ENCODE measurements at regions not wholly inside any gene's neighbourhood (a gene's known extent, or its start where the extent isn't known, plus 50 kb on each side); places are given as distances from the start of the nearest gene placed in this dataset.

GRCh38 chr4:136007991-136008390 lies 1524.3 kb downstream of the PCDH18 start:
- no peak for TF ChIP-seq CTCF (IDR thresholded peaks at IDR 0.05)
- Histone ChIP-seq H3K4me2 (ENCODE audit: low read length) (no peak overlapping the region), H3K27ac (no peak overlapping the region), H3K36me3 (ENCODE audit: control insufficient read depth, insufficient read depth, low read length) (no peaks in the 10 kb centered on the region), H3K4me3 (ENCODE audit: low read depth, low read length) (no peak overlapping the region), H3K9me3 (ENCODE audit: control insufficient read depth, low read length) (no peaks in the 10 kb centered on the region), H3K9ac (no peak overlapping the region), H3K4me1 (no peaks in the 10 kb centered on the region), H3K27me3 (ENCODE audit: control insufficient read depth, insufficient read depth, low read length) (no peaks in the 10 kb centered on the region), H3K79me2 (no peaks in the 10 kb centered on the region), H2AFZ (no peak overlapping the region)

GRCh38 chr4:136002316-136002715 lies 1530.0 kb downstream of the PCDH18 start:
- no peak overlapping the region for H3K4me3 ChIP-seq (ENCODE audit: low read depth, low read length)
- no peak overlapping the region for H3K4me2 ChIP-seq (ENCODE audit: low read length)
- H2AFZ ChIP-seq: no peak overlapping the region
- H3K27ac ChIP-seq: no peak overlapping the region
- no peaks in the 10 kb centered on the region for H3K27me3 ChIP-seq (ENCODE audit: control insufficient read depth, insufficient read depth, low read length)
- TF ChIP-seq CTCF (IDR thresholded peaks at IDR 0.05): no peak
- no peaks in the 10 kb centered on the region for H3K79me2 ChIP-seq
- H3K9me3 ChIP-seq (ENCODE audit: control insufficient read depth, low read length): no peaks in the 10 kb centered on the region
- no peaks in the 10 kb centered on the region for H3K4me1 ChIP-seq
- H3K9ac ChIP-seq: no peak overlapping the region
- no peaks in the 10 kb centered on the region for H3K36me3 ChIP-seq (ENCODE audit: control insufficient read depth, insufficient read depth, low read length)

GRCh38 chr4:136001791-136002190 lies 1530.5 kb downstream of the PCDH18 start:
- H3K4me2 ChIP-seq (ENCODE audit: low read length): no peak overlapping the region
- no peak overlapping the region for H3K9ac ChIP-seq
- H3K4me1 ChIP-seq: no peaks in the 10 kb centered on the region
- H3K36me3 ChIP-seq (ENCODE audit: control insufficient read depth, insufficient read depth, low read length): no peaks in the 10 kb centered on the region
- no peak overlapping the region for H3K27ac ChIP-seq
- TF ChIP-seq CTCF (IDR thresholded peaks at IDR 0.05): no peak
- no peaks in the 10 kb centered on the region for H3K27me3 ChIP-seq (ENCODE audit: control insufficient read depth, insufficient read depth, low read length)
- H3K9me3 ChIP-seq (ENCODE audit: control insufficient read depth, low read length): no peaks in the 10 kb centered on the region
- no peak overlapping the region for H3K4me3 ChIP-seq (ENCODE audit: low read depth, low read length)
- H3K79me2 ChIP-seq: no peaks in the 10 kb centered on the region
- no peak overlapping the region for H2AFZ ChIP-seq

- Histone ChIP-seq H3K4me1 (no peaks in the 10 kb centered on the region), H3K27ac (no peak overlapping the region), H3K79me2 (no peaks in the 10 kb centered on the region), H3K9me3 (ENCODE audit: control insufficient read depth, low read length) (no peaks in the 10 kb centered on the region), H3K9ac (no peak overlapping the region), H3K4me2 (ENCODE audit: low read length) (no peak overlapping the region), H2AFZ (no peak overlapping the region), H3K27me3 (ENCODE audit: control insufficient read depth, insufficient read depth, low read length) (no peaks in the 10 kb centered on the region), H3K4me3 (ENCODE audit: low read depth, low read length) (no peak overlapping the region), H3K36me3 (ENCODE audit: control insufficient read depth, insufficient read depth, low read length) (no peaks in the 10 kb centered on the region)
- TF ChIP-seq CTCF (IDR thresholded peaks at IDR 0.05): no peak
Observed at GRCh38 chr4:136000246-136000645, 1532.0 kb downstream of the PCDH18 start.

DNA sequence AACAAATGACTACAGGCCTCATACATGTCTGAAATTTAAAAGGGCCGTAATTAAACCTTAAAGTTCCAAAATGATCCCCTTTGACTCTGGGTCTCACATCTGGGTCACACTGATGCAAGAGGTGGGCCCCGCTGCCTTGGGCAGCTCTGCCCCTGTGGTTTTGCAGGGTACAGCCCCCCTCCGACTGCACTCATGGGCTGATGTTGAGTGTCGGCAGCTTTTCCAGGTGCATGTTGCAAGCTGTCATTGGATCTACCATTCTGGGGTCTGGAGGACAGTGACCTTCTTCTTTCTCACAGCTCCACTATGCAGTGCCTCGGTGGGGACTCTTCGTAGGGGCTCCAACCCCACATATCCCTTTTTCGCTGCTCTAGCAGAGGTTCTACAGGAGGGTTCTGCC lies 1537.9 kb downstream of the PCDH18 start:
- Histone ChIP-seq H3K9me3 (ENCODE audit: control insufficient read depth, low read length) (no peaks in the 10 kb centered on the region), H3K4me1 (no peaks in the 10 kb centered on the region), H3K27ac (no peak overlapping the region), H2AFZ (no peak overlapping the region), H3K9ac (no peak overlapping the region), H3K4me2 (ENCODE audit: low read length) (no peak overlapping the region), H3K36me3 (ENCODE audit: control insufficient read depth, insufficient read depth, low read length) (no peaks in the 10 kb centered on the region), H3K79me2 (no peaks in the 10 kb centered on the region), H3K27me3 (ENCODE audit: control insufficient read depth, insufficient read depth, low read length) (no peaks in the 10 kb centered on the region), H3K4me3 (ENCODE audit: low read depth, low read length) (no peak overlapping the region)
- TF ChIP-seq CTCF (IDR thresholded peaks at IDR 0.05): no peak

All from parathyroid adenoma (tissue), 2 donors.